ENCODE measurements at regions not wholly inside any gene's neighbourhood (a gene's known extent, or its start where the extent isn't known, plus 50 kb on each side); places are given as distances from the start of the nearest gene placed in this dataset.

- TF ChIP-seq CTCF (IDR thresholded peaks at IDR 0.05; ENCODE audit: insufficient read depth, low read length, poor library complexity, severe bottlenecking) (no peak), EZH2phosphoT487 (conservative IDR thresholded peaks at IDR 0.05; ENCODE audit: low read length) (no peak)
Measured at GRCh38 chr11:31987118-31988005, 103.5 kb upstream of the RCN1 start.
